Skin of body (tissue), 1 donor: ENCODE measurements at regions not wholly inside any gene's neighbourhood (a gene's known extent, or its start where the extent isn't known, plus 50 kb on each side); places are given as distances from the start of the nearest gene placed in this dataset.

Source experiments
- DNase-seq: peaks from one replicate; lab custom pipeline; 2025; lab: John Stamatoyannopoulos, UW

DNA sequence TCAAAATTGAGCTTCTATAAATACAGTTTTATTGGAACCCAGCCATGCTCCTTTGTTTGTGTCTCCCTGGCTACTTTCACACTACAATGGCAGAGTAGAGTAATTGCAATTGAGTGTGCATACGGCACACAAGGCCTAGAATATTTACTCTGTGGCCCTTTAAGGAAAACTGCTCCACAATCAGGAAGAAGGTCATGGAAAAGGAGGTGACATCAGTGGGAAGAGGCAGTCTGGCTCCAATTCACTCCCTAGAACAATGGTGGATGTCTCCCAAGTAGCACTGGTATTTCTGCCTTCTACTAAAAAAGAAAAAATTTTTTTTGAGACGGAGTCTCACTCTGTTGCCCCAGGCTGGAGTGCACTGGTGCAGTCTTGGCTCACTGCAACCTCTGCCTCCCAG, 51.3 kb downstream of the KRTAP19-8 start:
- DNase-seq = no peak

DNA sequence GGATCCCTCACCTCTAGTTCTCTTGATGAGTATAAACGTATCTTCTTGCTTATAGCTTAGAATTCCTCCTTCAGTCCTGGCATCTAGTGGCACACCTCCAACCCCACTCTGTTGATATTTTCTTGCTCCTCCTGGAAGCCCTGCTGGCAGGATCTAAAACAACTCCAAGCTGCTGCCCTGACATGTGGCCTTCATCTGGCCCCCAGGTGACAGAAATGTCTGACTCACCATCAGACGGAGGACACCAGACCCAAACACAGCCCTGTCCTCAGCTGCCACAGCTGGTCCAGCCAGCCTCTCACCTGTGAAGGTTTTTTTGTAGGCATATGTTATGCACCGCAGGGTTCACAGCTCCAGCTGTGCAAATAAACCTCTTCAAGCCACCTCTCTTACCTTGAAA, 53.4 kb downstream of the KRTAP19-8 start:
- DNase-seq = no peak

DNA sequence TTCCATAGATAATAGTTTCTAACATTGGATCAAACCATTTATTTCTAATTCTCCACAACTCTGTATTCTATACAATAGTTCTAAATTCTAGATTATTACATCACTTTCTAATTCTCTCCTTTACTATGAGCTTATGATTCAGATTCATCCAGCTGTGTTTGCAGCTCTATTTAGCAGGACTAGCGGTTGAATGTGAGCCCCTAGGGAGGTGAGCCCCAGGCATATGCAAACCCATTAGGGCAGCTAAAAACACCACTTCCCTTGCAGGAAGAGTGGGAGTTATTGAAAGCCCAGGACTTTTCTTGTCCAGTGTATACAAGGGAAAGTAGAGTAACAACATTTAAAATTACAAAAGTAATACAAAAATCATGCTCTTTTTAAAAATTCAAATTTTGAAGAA, 56.9 kb downstream of the KRTAP19-8 start:
- no peak for DNase-seq

DNA sequence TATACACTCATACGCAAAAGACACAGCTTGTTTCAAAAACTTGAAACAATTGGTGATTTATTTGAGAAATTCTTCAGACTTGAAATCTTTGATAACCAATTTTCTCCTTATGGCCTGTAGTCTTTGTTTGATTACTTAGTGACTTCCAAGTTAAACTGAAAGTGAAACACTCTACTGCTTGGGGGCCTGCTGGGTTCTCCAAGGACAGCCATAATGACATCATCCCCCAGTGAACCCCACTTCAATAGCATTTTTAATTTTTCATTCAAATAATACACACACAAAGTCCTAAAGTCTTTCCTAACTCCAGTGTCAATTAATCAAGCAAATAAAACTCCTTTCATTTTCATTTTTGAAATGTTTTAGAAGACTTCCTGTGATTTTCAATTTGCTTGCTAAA, 59.2 kb downstream of the KRTAP19-8 start:
- DNase-seq = no peak

DNA sequence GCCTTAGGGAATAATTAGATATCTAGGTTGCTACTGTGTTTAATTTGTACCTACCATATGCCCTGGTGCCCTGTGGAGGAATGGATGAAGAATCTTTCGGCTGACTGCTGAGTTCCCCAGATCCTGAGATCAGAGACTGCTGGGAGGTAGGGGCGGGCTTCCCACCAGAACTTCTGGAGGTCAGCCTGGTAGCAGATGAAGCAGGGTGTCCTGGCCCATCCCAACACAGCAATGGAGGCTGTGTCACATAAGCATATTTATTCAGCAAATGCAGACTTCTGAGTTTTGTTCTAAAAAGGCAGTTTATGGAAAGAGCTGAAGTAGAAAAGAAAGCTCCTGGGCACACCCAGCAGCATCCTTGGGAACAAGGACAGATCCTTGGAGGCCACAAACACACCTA, 74.0 kb downstream of the KRTAP19-8 start:
- DNase-seq = no peak

DNA sequence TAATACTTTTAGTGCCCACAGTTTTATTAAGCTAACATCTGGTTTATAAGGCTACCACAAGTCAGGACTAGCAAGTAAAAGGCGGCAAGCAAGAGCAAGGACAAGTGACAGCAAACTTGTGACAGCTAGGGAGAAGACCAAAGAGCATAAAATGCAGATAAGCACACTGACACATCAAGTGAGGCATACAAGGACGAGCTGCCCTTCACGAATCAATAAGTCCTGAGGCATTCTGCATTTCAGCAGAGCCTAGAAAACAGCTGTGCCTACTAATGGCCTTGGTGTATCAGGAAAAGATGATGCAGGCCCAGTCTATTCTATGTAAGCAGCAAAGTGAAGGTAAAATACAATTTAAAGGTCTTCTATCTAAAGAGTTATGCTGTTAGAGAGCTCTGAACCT, 74.8 kb downstream of the KRTAP19-8 start:
- no peak for DNase-seq

DNA sequence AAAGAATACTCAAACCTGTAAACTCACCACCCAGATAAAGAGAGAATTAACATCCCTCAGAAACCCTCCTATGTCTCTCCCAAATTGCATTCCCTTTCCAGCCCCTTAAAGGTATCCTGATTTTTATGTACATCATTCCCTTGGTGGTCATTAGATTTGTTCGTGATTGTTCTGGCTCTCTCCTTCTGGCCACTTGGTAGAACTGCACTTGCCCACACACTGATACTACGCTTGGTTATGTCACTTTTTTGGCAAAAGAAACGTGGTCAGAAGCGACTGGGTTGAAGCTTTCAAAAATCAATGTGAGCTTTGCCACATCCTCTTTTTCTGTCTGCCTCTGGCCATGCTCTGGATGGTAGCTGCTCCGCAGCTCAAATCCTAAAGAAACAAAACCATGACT, 76.3 kb downstream of the KRTAP19-8 start:
- no peak for DNase-seq

DNA sequence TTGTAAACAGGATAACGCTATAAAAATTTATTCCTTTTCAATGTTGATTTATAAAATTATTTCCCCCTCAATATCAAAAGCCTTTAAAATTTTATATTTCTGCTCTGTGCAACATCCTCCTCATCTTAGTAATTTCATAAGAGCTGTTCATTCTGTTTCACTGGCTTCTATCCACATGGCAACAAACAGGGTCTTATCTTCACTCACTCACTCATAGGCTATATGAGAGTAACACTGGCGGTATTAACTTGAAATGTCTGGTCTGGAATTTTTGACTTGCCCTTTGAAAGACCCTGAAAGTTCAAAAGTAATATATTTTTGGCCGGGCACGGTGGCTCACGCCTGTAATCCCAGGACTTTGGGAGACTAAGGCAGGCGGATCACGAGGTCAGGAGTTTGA, 77.4 kb upstream of the KRTAP11-1 start:
- no peak for DNase-seq

DNA sequence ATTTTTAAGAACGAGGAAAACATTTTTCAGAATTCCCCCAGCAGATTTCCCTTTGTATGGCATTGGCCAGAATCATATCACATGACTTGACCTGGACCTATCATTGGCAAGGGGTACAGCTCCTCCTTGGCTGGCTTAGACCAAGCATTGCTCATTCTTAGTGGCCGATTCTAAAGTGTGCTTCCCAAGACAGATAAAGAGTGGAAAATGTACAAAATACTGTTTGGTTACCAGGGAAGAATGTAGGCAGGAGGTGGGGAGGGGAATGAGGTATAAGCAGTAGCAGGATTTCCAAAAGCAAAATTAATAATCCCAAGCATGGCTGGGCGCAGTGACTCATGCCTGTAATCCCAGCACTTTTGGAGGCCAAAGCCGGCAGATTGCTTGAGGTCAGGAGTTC, 75.6 kb upstream of the KRTAP11-1 start:
- DNase-seq = no peak

DNA sequence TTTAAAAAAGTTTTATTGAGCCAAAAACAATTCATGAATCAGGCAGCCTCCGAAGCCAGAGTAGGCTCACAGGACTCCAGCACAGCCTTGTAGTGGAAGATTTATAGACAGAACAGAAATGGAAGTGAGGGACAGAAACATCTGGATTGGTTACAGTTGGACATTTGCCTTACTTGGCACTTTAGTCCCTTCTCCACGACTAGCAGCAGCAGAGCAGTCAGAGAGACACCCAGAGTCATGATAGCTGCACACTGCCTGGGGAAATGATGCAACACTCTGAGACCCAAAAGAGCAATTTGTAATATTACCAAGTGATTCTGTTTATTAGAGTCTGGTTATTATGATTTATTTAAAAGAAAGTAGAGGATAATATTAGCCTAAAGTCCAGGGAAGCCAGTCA, 72.2 kb upstream of the KRTAP11-1 start:
- peak; percentile 29 for DNase-seq

DNA sequence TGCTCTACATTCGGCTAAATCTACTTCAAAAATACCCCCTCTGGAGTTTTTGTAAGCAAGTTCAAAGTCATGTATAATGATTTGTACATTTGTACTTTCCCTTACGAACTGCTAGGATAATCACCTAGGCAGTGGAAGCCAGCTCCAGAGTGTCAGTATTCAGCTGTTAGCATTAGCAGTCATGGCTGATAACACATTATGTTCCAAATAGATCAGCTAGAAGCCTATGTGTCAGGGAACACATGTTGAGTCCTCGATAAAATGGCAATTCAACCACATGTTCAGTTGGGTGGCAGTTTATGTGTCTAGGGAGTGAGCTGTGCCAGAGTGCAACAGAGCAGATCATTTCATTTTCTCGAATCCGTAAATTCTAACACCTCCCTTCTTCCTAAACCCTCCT, 65.8 kb upstream of the KRTAP11-1 start:
- no peak for DNase-seq

DNA sequence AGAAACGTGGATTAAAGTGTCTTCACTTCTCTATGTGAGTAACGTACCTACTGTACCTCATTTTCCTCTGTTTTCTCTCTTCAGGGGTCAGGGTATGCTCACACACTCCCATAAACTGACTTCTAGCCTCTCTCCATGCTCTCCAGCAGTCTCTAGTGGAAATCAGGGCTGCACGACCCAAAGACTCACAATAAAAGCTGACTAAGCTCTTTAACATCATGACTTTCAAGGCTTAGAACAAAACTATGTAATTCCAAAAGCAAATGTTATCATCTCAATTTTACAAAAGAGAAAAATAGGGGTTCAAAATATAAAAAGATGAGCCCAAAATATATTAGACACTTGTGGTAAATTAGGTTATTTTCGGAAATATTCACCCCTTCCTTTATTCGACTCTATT, 62.5 kb upstream of the KRTAP11-1 start:
- DNase-seq = no peak

DNA sequence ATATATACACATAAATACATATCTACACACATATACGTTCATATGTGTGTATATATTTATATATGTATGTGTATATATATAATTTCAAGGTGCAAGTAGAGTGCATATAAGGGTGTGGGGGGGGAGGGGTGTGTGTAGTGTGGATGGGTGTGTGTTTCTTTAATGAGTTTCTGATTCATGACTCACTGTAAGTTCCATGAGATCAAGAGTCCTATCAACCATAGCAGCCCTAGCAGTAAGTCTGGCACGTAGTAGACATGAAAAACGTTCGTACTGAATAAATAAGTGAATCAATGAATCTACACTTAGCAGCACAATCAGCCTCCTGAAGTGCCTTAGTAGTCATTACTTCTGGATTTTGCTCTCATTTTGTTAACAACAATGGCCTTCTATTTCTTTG, 61.9 kb upstream of the KRTAP11-1 start:
- DNase-seq = no peak

DNA sequence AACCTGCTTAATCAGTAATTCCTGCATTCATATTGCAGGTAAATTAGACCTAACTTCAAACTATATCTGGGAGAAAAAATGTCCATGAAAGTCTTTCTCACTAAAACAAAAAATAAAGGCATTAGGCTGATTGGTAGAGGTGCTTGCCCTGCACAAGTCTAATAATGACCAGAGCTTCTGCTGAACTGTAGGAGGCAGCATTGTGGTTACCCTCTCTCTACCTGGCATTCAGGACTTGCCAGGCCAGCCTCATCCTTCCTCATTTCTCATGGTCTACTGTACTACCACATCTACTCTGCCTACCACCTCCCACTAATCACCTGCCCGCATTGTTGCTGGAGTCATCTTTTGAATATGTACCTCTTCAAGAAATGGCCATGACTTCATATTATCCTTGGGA, 60.8 kb upstream of the KRTAP11-1 start:
- DNase-seq = no peak

DNA sequence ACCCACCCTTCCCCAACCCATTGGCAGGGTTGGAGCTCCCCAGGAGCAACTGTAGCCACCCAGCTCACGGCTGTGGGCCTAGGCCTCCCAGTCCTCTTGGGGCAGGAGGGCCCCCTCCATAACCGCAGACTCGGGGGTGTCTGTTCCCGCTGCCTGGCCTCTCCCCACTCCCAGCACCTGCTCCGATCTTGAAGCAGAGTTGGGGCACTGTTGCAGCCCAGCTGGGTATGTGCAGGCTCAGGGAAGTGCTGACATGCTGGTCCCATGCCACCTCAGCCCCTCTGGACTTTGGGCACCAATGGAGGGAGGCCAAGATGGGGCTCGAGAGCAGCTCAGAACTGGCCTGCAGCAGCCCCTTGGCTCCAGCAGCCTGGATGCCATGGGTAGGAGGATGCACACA, 54.8 kb upstream of the KRTAP11-1 start:
- no peak for DNase-seq

DNA sequence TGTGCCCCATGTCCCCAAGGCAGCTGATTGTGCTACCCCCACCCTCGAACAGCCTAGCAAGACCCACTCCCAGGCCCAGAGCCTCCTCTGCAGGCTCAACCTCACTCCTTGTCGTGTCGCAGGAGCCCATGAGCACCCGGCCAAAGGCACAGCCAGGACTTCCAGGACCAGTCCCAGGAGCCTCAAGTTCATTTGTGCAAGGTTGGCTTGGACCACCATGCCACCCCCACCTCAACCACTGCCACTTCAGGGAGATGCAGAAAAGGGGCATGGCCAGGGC, 54.4 kb upstream of the KRTAP11-1 start:
- DNase-seq = no peak

DNA sequence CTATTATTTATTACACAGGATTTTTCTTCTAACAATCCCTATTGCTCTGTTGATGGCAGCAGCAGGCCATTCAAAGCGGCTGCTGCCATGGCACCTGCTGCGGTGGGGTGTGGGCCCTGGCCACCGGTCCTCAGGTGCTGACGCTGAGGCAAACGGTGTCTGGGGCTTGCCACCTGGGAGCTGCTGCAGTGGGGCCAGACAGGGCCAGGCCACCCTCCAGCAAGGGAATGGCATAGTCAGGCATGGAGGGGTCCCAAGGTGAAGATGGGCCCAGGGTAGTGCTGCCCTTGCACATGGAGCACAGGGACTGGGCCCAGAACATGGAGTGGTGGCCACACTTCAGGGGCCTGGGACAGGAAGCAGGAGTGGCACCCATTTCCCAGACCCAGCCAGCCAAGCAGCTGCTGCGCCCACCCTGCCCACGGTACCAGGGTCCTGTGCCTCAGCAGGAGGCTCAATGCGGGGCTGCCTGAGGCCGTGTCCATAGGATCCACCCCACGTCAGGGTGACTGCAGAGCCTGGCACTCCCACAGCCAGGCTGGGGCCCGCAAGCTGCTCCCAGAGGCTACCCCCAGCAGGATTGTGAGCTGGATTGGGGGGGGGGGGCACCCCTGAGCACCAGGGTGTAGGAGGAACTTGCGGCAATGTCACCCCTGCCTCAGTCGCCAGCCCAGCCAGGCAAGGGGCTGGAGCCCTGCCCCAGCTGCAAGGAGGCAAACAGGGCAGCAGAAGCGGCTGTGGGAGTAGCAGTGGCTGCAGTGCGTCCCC, 53.9 kb upstream of the KRTAP11-1 start:
- no peak for DNase-seq

DNA sequence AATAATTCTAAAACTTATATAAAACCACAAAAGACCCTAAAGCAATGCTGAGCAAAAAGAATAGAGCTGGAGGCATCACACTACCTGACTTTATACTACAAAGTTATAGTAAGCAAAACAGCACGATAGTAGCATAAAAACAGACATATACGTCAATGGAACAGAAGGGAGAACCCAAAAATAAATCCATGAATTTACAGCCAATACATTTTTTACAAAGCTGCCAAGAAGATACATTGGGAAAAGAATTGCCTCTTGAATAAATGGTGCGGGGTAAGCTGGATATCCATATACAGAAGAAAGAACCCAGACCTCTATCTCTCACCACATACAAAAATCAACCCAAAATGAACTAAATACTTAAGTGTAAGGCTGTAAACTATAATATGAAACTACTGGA, 51.3 kb upstream of the KRTAP11-1 start:
- no peak for DNase-seq
